NCI-H2227 (cell line): ENCODE measurements at regions not wholly inside any gene's neighbourhood (a gene's known extent, or its start where the extent isn't known, plus 50 kb on each side); places are given as distances from the start of the nearest gene placed in this dataset.

Source experiments
- DNase-seq: peaks from one replicate; lab custom pipeline; 2025; ENCODE audit not compliant: unreplicated experiment; lab: John Stamatoyannopoulos, UW

DNA sequence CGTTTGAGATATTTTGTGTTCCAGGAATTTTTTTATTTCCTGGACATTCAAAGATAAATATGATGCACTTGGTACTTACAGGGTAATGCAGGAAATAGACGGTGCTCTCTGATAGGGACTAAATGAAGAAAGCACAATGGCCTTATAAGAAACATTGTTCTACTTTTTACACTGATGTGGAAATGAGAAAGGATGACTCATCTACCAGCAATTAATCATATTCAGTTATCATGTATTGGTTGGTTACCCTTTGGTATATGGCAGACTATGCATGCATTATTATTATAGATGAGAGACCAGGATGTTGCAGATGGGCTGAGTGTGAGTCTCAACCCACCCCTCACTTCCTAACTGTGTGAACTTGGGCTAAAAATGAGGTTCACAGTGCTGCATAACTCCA, 222.2 kb downstream of the FLRT2 start:
- no peak for DNase-seq

DNA sequence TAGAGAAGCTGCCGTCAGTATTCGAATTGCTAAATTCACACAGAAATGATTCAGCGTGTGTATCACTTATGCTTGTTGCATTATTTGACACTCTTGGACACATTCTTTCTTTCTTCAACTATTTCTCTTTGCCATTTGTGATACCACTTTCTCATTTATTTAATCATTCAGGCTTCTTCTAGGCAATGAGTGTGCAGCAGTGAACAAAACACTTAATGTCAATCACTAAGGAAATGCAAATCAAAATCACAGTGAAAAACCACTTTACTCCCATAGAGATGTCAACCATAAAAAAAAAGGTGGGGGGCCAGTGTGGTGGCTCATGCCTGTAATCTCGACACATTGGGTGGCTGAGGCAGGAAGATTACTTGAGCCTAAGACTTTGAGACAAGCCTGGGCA, 214.6 kb downstream of the FLRT2 start:
- no peak for DNase-seq

DNA sequence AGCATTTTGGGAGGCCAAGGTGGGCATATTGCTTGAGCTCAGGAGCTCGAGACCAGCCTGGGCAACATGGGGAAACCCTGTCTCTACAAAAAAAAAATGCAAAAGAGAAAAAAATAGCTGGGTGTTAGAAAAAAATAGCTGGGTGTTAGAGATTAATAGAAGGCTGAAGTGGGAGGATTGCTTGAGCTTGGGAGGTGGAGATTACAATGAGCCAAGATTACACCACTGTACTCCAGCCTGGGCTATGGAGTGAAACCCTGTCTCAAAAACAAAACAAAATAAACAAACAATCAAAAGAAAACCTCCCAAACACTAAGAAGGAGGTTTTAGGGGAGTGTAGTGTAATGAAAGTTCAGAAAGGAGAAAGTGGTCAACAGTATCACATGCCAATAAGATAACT, 202.1 kb downstream of the FLRT2 start:
- no peak for DNase-seq

DNA sequence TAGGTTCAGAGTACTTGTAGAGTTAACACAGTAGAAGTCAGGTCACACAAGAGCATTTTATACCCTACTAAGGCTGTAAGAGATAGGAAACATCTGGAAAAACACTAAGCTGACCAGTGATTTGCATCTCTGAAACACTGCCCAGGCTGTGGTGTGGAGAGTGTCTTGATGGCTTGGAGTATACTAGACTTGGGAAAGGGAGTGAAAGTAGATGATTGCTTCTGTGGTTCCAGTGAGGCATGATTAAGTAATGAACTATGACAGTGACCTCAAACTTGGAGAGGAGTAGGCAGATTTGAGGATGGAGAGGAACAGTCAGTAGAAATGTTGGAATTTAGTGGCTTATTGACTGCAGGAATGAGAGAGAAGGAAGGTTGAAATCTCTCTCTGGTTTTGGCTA, 201.2 kb downstream of the FLRT2 start:
- DNase-seq: no peak

DNA sequence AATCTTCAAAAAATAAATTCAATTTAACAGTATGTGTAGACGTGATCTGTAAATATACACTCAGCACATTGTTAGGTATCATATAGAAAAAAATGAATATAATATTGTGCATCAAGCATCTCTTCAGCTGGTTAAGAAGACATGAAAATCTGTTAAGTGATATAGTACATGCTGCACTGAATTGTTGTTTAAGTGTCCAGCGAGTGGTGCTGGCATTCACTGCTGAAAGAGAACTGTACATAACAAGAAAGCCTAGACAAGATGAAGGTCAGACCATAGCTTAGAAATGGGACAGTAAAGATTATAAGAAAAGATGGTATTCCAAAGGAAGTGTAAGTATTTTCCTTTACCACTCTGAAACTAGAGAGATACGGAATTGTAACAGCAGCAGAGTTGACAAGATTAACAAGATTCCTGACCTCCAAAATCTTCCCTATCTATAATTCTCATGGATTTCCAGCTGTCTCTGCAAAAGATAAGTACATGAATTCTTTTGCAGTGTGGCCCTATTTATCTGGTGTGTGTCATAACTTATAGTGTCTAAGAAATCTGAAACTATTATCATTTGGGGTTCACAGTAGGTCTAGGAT, 198.6 kb downstream of the FLRT2 start:
- no peak for DNase-seq

GRCh38 chr14:85714069-85714468, 184.1 kb downstream of the FLRT2 start:
- DNase-seq: no peak

DNA sequence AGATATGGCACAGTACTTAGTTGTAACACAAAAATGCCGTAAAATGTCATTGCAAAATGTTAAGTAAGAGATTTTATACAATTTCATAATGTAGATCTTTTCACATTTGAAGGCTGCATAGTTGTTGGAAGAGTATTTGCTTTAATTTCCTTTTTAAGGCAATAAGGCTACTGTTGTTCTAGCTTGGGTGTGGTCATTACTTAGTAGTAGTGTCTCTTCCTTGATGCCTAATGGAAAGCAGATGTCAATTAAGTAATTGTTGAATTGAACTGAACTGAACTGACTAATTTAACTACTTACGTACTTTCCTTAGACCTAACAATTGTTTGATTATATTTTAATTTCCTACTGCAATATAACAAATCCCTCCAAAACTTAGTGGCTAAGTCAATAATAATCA, 181.7 kb downstream of the FLRT2 start:
- no peak for DNase-seq
